Tibial nerve (tissue), 4 donors: ENCODE measurements at regions not wholly inside any gene's neighbourhood (a gene's known extent, or its start where the extent isn't known, plus 50 kb on each side); places are given as distances from the start of the nearest gene placed in this dataset.

Experiments used
- CTCF ChIP-seq, 5 experiments: fragments of 200-600 bp in 3 of 5; fragments of 450-650 bp in 2 of 5; sonication (generic) in 3 of 5; IDR thresholded peaks; one replicate each; pipeline ENCODE4 v1.5.1; 2016 to 2019; ENCODE audit warnings: antibody characterized with exemption in 5 of 5, mild to moderate bottlenecking in 3 of 5, moderate library complexity in 2 of 5
- EP300 ChIP-seq, 2 donors: sonication (generic); formaldehyde crosslinking; IDR thresholded peaks; one replicate each; pipeline ENCODE4 v1.6.1; 2017; ENCODE audit warnings: antibody characterized with exemption in 2 of 2, mild to moderate bottlenecking in 1 of 2
- POLR2A ChIP-seq, 2 donors: fragments of 450-650 bp; IDR thresholded peaks; one replicate each; pipeline ENCODE4 v1.6.1; 2017; ENCODE audit warnings: antibody characterized with exemption in 2 of 2, mild to moderate bottlenecking in 2 of 2, moderate library complexity in 2 of 2

- TF ChIP-seq EP300 (IDR thresholded peaks at IDR 0.05) (no peak), CTCF (IDR thresholded peaks at IDR 0.05) (no peak), POLR2A (IDR thresholded peaks at IDR 0.05) (no peak)
Measured at GRCh38 chr3:176090727-176091126, 1106.6 kb downstream of the TBL1XR1 start.
